Sigmoid colon (tissue), 4 donors: ENCODE measurements at regions not wholly inside any gene's neighbourhood (a gene's known extent, or its start where the extent isn't known, plus 50 kb on each side); places are given as distances from the start of the nearest gene placed in this dataset.

ENCODE experiments used
- CTCF ChIP-seq, 4 experiments: fragments of 450-650 bp in 3 of 4; fragments of 200-600 bp in 1 of 4; IDR thresholded peaks; one replicate each; pipeline ENCODE4 v1.5.1; 2016 to 2019; ENCODE audit warnings: antibody characterized with exemption in 4 of 4, mild to moderate bottlenecking in 3 of 4, moderate library complexity in 2 of 4
- EP300 ChIP-seq, 4 donors: sonication (generic); formaldehyde crosslinking; IDR thresholded peaks; one replicate each; pipeline ENCODE4 v1.6.1; 2017; ENCODE audit warnings: antibody characterized with exemption in 4 of 4
- POLR2A ChIP-seq, 2 donors: fragments of 450-650 bp; IDR thresholded peaks; one replicate each; pipeline ENCODE4 v1.6.1; 2016; ENCODE audit warnings: antibody characterized with exemption in 2 of 2, mild to moderate bottlenecking in 2 of 2, moderate library complexity in 2 of 2
- POLR2AphosphoS5 ChIP-seq, 4 donors: sonication (generic); formaldehyde crosslinking; IDR thresholded peaks; one replicate each; pipeline ENCODE4 v1.6.1; 2017; ENCODE audit warnings: antibody characterized with exemption in 4 of 4

- no peak for TF ChIP-seq POLR2A (IDR thresholded peaks at IDR 0.05)
- TF ChIP-seq CTCF (IDR thresholded peaks at IDR 0.05): no peak
- TF ChIP-seq POLR2AphosphoS5 (IDR thresholded peaks at IDR 0.05): no peak
- TF ChIP-seq EP300 (IDR thresholded peaks at IDR 0.05): no peak
Measured at GRCh38 chr6:163659803-163660202, 245.3 kb downstream of the QKI start.
